WTC11 (cell line): ENCODE measurements at regions not wholly inside any gene's neighbourhood (a gene's known extent, or its start where the extent isn't known, plus 50 kb on each side); places are given as distances from the start of the nearest gene placed in this dataset.

ENCODE experiments used
- ATAC-seq: fragments of 200-7000 bp; cut with Tn5 transposase; 2 replicates; pipeline ENCODE4 v1.10.0; 2021; ENCODE audit warnings: mild to moderate bottlenecking, moderate library complexity
- CTCF ChIA-PET: fragments of 300-600 bp; sonication (Branson Sonifier 250); formaldehyde crosslinking; loops from one replicate; lab custom pipeline; 2021; ENCODE audit warnings: antibody characterized with exemption; lab: Charles Lee
- POLR2A ChIA-PET: fragments of 350-600 bp; sonication (Branson Sonifier 250); formaldehyde crosslinking; loops from one replicate; lab custom pipeline; 2021; ENCODE audit warnings: antibody characterized with exemption; lab: Charles Lee
- DNase-seq: peaks from one replicate; pipeline ENCODE4 v3.0.0; 2021; ENCODE audit warnings: low spot score
- H3K27ac Mint-ChIP-seq: 2 replicates; pipeline ENCODE4 v1.8.0; 2021; ENCODE audit warnings: mixed read lengths
- H3K27me3 Mint-ChIP-seq: 2 replicates; pipeline ENCODE4 v1.8.0; 2021; ENCODE audit warnings: low read depth, mild to moderate bottlenecking, moderate library complexity, mixed read lengths
- H3K36me3 Mint-ChIP-seq: 2 replicates; pipeline ENCODE4 v1.8.0; 2021; ENCODE audit warnings: mixed read lengths
- H3K4me1 Mint-ChIP-seq: 2 replicates; pipeline ENCODE4 v1.8.0; 2022; ENCODE audit warnings: mixed read lengths
- H3K4me3 Mint-ChIP-seq: 2 replicates; pipeline ENCODE4 v1.8.0; 2021; ENCODE audit warnings: mild to moderate bottlenecking, moderate library complexity, mixed read lengths
- H3K9me3 Mint-ChIP-seq: 2 replicates; pipeline ENCODE4 v1.8.0; 2021; ENCODE audit warnings: mixed read lengths
- CREM ChIP-seq: sonication (generic); formaldehyde crosslinking; IDR thresholded peaks from 2 replicates; pipeline ENCODE4 v1.8.1; 2022; ENCODE audit warnings: mild to moderate bottlenecking, missing genetic modification reagents, moderate library complexity
- EMX1 ChIP-seq: fragments of 250-450 bp; sonication (Bioruptor Pico); IDR thresholded peaks from 2 replicates; pipeline ENCODE4 v1.8.0; 2021; ENCODE audit warnings: mild to moderate bottlenecking
- ETV6 ChIP-seq: sonication (generic); formaldehyde crosslinking; IDR thresholded peaks from 2 replicates; pipeline ENCODE4 v1.8.1; 2022; ENCODE audit warnings: mild to moderate bottlenecking, missing genetic modification reagents
- FOXP1 ChIP-seq: sonication (generic); formaldehyde crosslinking; IDR thresholded peaks from 2 replicates; pipeline ENCODE4 v1.8.0; 2022; ENCODE audit warnings: missing genetic modification reagents, mild to moderate bottlenecking, moderate library complexity, borderline replicate concordance
- GABPB1 ChIP-seq: sonication (generic); formaldehyde crosslinking; IDR thresholded peaks from 2 replicates; pipeline ENCODE4 v1.8.1; 2023; ENCODE audit warnings: mild to moderate bottlenecking, missing genetic modification reagents
- KAT7 ChIP-seq: sonication (generic); formaldehyde crosslinking; IDR thresholded peaks from 2 replicates; pipeline ENCODE4 v1.8.1; 2023; ENCODE audit warnings: missing genetic modification reagents, mild to moderate bottlenecking, borderline replicate concordance
- NFATC4 ChIP-seq: fragments of 250-450 bp; sonication (Bioruptor Pico); IDR thresholded peaks from 2 replicates; pipeline ENCODE4 v1.9.0; 2021; ENCODE audit warnings: mild to moderate bottlenecking
- NFYB ChIP-seq: sonication (generic); formaldehyde crosslinking; conservative IDR thresholded peaks from 2 replicates; pipeline ENCODE4 v1.8.0; 2022; ENCODE audit warnings: low read depth, missing genetic modification reagents
- OVOL2 ChIP-seq: fragments of 250-450 bp; sonication (Bioruptor Pico); IDR thresholded peaks from 2 replicates; pipeline ENCODE4 v1.9.0; 2021; ENCODE audit warnings: mild to moderate bottlenecking, borderline replicate concordance
- RORB ChIP-seq: fragments of 250-450 bp; sonication (Bioruptor Pico); IDR thresholded peaks from 2 replicates; pipeline ENCODE4 v1.9.0; 2021; ENCODE audit warnings: mild to moderate bottlenecking
- SMAD3 ChIP-seq: sonication (generic); formaldehyde crosslinking; IDR thresholded peaks from 2 replicates; pipeline ENCODE4 v1.8.0; 2022; ENCODE audit warnings: missing genetic modification reagents, mild to moderate bottlenecking, borderline replicate concordance
- SP1 ChIP-seq: sonication (generic); formaldehyde crosslinking; conservative IDR thresholded peaks from 2 replicates; pipeline ENCODE4 v1.8.1; 2022; ENCODE audit warnings: missing genetic modification reagents
- TEAD1 ChIP-seq: sonication (generic); formaldehyde crosslinking; IDR thresholded peaks from 2 replicates; pipeline ENCODE4 v1.8.0; 2022; ENCODE audit warnings: mild to moderate bottlenecking, missing genetic modification reagents
- ZNF138 ChIP-seq: sonication (generic); formaldehyde crosslinking; conservative IDR thresholded peaks from 2 replicates; pipeline ENCODE4 v1.8.1; 2022; ENCODE audit warnings: mild to moderate bottlenecking, moderate library complexity, missing genetic modification reagents
- ZNF219 ChIP-seq: sonication (generic); formaldehyde crosslinking; IDR thresholded peaks from 2 replicates; pipeline ENCODE4 v1.8.0; 2023; ENCODE audit warnings: missing genetic modification reagents, mild to moderate bottlenecking, borderline replicate concordance
- TF ChIP-seq, protein P1 (sequence below): fragments of 250-450 bp; sonication (Bioruptor Pico); IDR thresholded peaks from 2 replicates; pipeline ENCODE4 v1.9.0; 2021; ENCODE audit warnings: mild to moderate bottlenecking
- TF ChIP-seq, protein P2 (sequence below): fragments of 200-600 bp; IDR thresholded peaks from 2 replicates; pipeline ENCODE4 v1.8.0; 2022; ENCODE audit warnings: antibody characterized with exemption
- TF ChIP-seq, protein P3 (sequence below): fragments of 250-450 bp; sonication (Bioruptor Pico); IDR thresholded peaks from 2 replicates; pipeline ENCODE4 v1.8.0; 2021; ENCODE audit warnings: mild to moderate bottlenecking
- TF ChIP-seq, protein P4 (sequence below): sonication (generic); formaldehyde crosslinking; IDR thresholded peaks from 2 replicates; pipeline ENCODE4 v1.8.0; 2023; ENCODE audit warnings: missing genetic modification reagents
- TF ChIP-seq, protein P5 (sequence below): sonication (generic); formaldehyde crosslinking; IDR thresholded peaks from 2 replicates; pipeline ENCODE4 v1.8.1; 2022; ENCODE audit warnings: mild to moderate bottlenecking, missing genetic modification reagents, moderate library complexity, borderline replicate concordance
- TF ChIP-seq, protein P6 (sequence below): sonication (generic); formaldehyde crosslinking; IDR thresholded peaks from 2 replicates; pipeline ENCODE4 v1.8.0; 2023; ENCODE audit warnings: mild to moderate bottlenecking, missing genetic modification reagents
- TF ChIP-seq, protein P7 (sequence below): sonication (generic); formaldehyde crosslinking; IDR thresholded peaks from 2 replicates; pipeline ENCODE4 v1.8.1; 2023; ENCODE audit warnings: mild to moderate bottlenecking, missing genetic modification reagents
- TF ChIP-seq, protein P8 (sequence below): sonication (generic); formaldehyde crosslinking; IDR thresholded peaks from 2 replicates; pipeline ENCODE4 v1.8.1; 2022; ENCODE audit warnings: mild to moderate bottlenecking, moderate library complexity, missing genetic modification reagents

DNA sequence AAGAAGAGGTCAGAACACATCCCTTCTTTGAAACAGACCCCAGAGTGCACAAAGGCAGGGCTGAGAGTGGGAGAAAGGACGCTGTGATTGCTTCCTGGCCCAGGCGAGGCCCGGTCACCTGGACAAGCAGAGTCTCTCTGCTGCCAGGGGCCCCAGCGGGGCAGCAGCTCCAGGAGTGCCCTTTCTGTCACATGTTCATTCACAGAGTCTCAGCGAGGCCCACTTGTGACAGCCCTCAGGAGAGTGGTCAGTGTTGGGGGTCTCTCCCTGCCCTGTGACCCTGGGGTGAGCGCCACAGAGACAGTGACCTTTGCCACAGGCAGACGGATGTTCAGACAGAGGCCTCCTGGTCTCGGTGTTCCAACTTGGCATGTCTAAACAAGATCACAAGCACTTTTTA lies 130.2 kb upstream of the IRX4 start (continued):
- TF ChIP-seq, protein P1, sequence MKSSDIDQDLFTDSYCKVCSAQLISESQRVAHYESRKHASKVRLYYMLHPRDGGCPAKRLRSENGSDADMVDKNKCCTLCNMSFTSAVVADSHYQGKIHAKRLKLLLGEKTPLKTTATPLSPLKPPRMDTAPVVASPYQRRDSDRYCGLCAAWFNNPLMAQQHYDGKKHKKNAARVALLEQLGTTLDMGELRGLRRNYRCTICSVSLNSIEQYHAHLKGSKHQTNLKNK (CRISPR knock-in tag), result no peak
- TF ChIP-seq CREM (CRISPR knock-in tag) (no peak), SP1 (CRISPR knock-in tag) (no peak), KAT7 (CRISPR knock-in tag) (no peak), ZNF138 (CRISPR knock-in tag) (no peak), GABPB1 (CRISPR knock-in tag) (no peak), NFYB (no peak), ZNF219 (CRISPR knock-in tag) (no peak), NFATC4 (CRISPR knock-in tag) (no peak)
- TF ChIP-seq, protein P2, sequence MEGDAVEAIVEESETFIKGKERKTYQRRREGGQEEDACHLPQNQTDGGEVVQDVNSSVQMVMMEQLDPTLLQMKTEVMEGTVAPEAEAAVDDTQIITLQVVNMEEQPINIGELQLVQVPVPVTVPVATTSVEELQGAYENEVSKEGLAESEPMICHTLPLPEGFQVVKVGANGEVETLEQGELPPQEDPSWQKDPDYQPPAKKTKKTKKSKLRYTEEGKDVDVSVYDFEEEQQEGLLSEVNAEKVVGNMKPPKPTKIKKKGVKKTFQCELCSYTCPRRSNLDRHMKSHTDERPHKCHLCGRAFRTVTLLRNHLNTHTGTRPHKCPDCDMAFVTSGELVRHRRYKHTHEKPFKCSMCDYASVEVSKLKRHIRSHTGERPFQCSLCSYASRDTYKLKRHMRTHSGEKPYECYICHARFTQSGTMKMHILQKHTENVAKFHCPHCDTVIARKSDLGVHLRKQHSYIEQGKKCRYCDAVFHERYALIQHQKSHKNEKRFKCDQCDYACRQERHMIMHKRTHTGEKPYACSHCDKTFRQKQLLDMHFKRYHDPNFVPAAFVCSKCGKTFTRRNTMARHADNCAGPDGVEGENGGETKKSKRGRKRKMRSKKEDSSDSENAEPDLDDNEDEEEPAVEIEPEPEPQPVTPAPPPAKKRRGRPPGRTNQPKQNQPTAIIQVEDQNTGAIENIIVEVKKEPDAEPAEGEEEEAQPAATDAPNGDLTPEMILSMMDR, result no peak
- TF ChIP-seq, protein P3, sequence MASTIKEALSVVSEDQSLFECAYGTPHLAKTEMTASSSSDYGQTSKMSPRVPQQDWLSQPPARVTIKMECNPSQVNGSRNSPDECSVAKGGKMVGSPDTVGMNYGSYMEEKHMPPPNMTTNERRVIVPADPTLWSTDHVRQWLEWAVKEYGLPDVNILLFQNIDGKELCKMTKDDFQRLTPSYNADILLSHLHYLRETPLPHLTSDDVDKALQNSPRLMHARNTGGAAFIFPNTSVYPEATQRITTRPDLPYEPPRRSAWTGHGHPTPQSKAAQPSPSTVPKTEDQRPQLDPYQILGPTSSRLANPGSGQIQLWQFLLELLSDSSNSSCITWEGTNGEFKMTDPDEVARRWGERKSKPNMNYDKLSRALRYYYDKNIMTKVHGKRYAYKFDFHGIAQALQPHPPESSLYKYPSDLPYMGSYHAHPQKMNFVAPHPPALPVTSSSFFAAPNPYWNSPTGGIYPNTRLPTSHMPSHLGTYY (CRISPR knock-in tag), result no peak
- TF ChIP-seq, protein P4, sequence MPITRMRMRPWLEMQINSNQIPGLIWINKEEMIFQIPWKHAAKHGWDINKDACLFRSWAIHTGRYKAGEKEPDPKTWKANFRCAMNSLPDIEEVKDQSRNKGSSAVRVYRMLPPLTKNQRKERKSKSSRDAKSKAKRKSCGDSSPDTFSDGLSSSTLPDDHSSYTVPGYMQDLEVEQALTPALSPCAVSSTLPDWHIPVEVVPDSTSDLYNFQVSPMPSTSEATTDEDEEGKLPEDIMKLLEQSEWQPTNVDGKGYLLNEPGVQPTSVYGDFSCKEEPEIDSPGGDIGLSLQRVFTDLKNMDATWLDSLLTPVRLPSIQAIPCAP (CRISPR knock-in tag), result no peak

DNA sequence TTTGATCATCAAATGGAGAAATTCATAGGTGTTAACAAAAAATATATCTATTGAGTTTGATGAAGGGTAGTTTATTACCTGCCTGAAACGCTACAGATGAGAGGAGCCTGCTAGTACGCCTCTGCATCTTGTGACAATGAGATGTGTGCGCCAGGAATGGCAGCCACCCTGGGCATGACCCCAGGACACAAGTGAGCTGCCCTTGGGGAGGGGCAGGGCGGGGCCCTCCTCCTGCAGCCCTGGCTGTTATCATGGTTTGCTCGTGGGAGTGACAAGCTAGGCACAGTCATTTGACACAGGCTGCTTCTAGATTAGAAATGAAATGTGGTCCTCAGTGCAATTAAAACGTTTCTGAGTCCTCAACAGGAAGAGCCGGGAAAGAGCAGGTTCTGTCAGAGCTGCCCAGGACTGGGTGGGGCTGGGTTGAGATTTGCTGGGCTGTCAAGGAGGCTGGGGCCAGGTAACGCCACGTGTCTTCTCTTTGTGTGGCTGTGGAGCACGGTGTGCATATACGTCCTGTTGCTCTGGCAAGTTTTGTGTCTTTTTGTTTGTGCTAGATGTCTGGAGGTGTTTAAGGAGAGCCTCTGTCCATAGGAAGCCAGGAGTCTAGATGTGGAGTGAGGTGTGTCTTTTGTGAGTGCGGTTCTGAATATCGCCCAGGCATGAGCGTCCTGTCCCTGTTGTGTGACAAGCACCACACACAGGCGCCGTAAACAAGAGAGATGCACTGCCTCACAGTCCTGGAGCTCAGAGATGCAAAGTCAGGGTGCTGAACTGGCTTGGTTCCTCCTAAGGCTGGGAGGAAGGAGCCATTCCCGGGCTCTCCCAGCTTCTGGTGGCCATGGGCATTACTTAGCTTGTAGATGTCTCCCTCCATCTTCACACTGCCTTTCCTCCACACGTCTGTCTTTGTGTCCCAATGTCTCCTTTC lies 129.0 kb upstream of the IRX4 start:
- Mint-ChIP-seq H3K27me3 (no peaks in the 10 kb centered on the region), H3K27ac (no peak overlapping the region)
- CTCF ChIA-PET, result interaction anchor here (0.6 kb wide), 1 partner anchor 80 kb away, joined by 4 read pairs; no protein-coding TSS in a partner anchor
- TF ChIP-seq SMAD3 (CRISPR knock-in tag) (no peak), TEAD1 (no peak), FOXP1 (CRISPR knock-in tag) (no peak), GABPB1 (CRISPR knock-in tag) (no peak), RORB (CRISPR knock-in tag) (no peak), ETV6 (CRISPR knock-in tag) (no peak)
- TF ChIP-seq, protein P5, sequence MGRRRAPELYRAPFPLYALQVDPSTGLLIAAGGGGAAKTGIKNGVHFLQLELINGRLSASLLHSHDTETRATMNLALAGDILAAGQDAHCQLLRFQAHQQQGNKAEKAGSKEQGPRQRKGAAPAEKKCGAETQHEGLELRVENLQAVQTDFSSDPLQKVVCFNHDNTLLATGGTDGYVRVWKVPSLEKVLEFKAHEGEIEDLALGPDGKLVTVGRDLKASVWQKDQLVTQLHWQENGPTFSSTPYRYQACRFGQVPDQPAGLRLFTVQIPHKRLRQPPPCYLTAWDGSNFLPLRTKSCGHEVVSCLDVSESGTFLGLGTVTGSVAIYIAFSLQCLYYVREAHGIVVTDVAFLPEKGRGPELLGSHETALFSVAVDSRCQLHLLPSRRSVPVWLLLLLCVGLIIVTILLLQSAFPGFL (CRISPR knock-in tag), result no peak
- TF ChIP-seq, all 79 proteins: peak for 0
- POLR2A ChIA-PET, result no interaction called here
- no peak for ATAC-seq
- Mint-ChIP-seq H3K9me3 (no peaks in the 10 kb centered on the region), H3K36me3 (no peaks in the 10 kb centered on the region), H3K4me3 (no peak overlapping the region), H3K4me1 (0 out of 2 replicates have a peak, but pooled peaks cover 3% of the 10 kb centered on the region)
- DNase-seq, result no peak

DNA sequence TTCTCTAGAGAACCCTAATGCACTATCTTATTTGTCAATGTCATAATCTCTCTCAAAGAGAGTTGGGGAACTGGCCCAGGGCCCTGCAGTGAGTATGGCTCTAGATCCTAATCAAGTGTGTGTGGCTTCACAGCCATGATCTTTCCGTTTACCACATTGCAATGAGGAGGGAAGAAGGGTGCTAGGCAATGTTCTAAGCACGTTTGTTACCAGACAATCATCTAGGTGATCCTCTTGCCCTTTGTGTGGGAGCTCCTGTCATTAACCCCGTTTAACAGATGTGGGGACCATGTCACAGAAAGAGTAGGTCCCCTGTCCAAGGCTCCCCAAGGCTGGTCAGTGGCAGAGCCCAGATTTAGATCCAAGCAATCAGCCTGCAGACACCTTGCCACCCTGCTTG lies 128.2 kb upstream of the IRX4 start:
- POLR2A ChIA-PET, result no interaction called here
- Mint-ChIP-seq H3K27ac (no peak overlapping the region), H3K36me3 (no peaks in the 10 kb centered on the region), H3K9me3 (no peaks in the 10 kb centered on the region), H3K27me3 (no peaks in the 10 kb centered on the region), H3K4me3 (no peak overlapping the region), H3K4me1 (0 out of 2 replicates have a peak, but pooled peaks cover 3% of the 10 kb centered on the region)
- no peak for ATAC-seq
- CTCF ChIA-PET, result interaction anchor here (0.5 kb wide), 1 partner anchor 311 kb away, joined by 3 read pairs; no protein-coding TSS in a partner anchor
- no peak for DNase-seq
- TF ChIP-seq, protein P6, sequence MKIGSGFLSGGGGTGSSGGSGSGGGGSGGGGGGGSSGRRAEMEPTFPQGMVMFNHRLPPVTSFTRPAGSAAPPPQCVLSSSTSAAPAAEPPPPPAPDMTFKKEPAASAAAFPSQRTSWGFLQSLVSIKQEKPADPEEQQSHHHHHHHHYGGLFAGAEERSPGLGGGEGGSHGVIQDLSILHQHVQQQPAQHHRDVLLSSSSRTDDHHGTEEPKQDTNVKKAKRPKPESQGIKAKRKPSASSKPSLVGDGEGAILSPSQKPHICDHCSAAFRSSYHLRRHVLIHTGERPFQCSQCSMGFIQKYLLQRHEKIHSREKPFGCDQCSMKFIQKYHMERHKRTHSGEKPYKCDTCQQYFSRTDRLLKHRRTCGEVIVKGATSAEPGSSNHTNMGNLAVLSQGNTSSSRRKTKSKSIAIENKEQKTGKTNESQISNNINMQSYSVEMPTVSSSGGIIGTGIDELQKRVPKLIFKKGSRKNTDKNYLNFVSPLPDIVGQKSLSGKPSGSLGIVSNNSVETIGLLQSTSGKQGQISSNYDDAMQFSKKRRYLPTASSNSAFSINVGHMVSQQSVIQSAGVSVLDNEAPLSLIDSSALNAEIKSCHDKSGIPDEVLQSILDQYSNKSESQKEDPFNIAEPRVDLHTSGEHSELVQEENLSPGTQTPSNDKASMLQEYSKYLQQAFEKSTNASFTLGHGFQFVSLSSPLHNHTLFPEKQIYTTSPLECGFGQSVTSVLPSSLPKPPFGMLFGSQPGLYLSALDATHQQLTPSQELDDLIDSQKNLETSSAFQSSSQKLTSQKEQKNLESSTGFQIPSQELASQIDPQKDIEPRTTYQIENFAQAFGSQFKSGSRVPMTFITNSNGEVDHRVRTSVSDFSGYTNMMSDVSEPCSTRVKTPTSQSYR, result no peak
- TF ChIP-seq, protein P7, sequence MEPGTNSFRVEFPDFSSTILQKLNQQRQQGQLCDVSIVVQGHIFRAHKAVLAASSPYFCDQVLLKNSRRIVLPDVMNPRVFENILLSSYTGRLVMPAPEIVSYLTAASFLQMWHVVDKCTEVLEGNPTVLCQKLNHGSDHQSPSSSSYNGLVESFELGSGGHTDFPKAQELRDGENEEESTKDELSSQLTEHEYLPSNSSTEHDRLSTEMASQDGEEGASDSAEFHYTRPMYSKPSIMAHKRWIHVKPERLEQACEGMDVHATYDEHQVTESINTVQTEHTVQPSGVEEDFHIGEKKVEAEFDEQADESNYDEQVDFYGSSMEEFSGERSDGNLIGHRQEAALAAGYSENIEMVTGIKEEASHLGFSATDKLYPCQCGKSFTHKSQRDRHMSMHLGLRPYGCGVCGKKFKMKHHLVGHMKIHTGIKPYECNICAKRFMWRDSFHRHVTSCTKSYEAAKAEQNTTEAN (CRISPR knock-in tag), result no peak
- TF ChIP-seq KAT7 (CRISPR knock-in tag) (no peak), OVOL2 (CRISPR knock-in tag) (no peak), EMX1 (CRISPR knock-in tag) (no peak)
- TF ChIP-seq, protein P8, sequence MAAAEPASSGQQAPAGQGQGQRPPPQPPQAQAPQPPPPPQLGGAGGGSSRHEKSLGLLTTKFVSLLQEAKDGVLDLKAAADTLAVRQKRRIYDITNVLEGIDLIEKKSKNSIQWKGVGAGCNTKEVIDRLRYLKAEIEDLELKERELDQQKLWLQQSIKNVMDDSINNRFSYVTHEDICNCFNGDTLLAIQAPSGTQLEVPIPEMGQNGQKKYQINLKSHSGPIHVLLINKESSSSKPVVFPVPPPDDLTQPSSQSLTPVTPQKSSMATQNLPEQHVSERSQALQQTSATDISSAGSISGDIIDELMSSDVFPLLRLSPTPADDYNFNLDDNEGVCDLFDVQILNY (CRISPR knock-in tag), result no peak
